ENCODE measurements at regions not wholly inside any gene's neighbourhood (a gene's known extent, or its start where the extent isn't known, plus 50 kb on each side); places are given as distances from the start of the nearest gene placed in this dataset.

DNA sequence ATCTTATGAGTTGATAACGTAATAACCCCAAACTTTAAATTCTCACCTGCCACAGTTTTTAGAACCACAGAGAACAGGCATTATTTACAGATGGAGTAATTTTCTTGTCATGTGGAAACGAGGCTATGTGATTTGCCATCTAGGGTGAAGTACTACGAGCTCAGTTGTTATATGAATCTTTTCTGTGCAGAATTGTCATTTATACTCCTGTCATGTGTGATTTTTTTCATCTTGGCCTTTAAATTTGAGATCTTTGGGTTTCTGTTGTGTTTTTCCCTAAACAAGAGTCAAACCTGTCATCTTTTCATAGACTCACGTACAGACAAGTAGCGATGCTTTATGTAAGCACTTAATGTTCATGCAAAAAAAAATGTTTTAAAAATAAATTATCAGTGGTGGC, 153.7 kb upstream of the TAC1 start:
- Histone ChIP-seq H3K4me1 (ENCODE audit: insufficient read depth, low read length, poor library complexity, severe bottlenecking) (no peaks in the 10 kb centered on the region), H3K4me3 (ENCODE audit: low read length, poor library complexity, severe bottlenecking) (no peak overlapping the region), H3K9ac (ENCODE audit: low read depth, low read length, poor library complexity, severe bottlenecking) (no peak overlapping the region), H3K27me3 (ENCODE audit: insufficient read depth, low read length, poor library complexity, severe bottlenecking) (no peaks in the 10 kb centered on the region), H3K36me3 (ENCODE audit: insufficient read depth, low read length) (no peaks in the 10 kb centered on the region), H2AFZ (ENCODE audit: low read length) (no peak overlapping the region), H3F3A (ENCODE audit: low read depth) (no peaks in the 10 kb centered on the region), H3K9me3 (ENCODE audit: insufficient read depth, low read depth, low read length) (no peaks in the 10 kb centered on the region), H3K79me2 (ENCODE audit: insufficient read depth, low read length) (no peaks in the 10 kb centered on the region), H4K20me1 (ENCODE audit: insufficient read depth, low read length, poor library complexity, severe bottlenecking) (no peaks in the 10 kb centered on the region), H3K4me2 (ENCODE audit: low read depth, low read length, poor library complexity, severe bottlenecking) (no peak overlapping the region), H3K9me2 (replicated peaks; ENCODE audit: low read depth, low read length) (no peaks in the 10 kb centered on the region)
- TF ChIP-seq, protein P1, sequence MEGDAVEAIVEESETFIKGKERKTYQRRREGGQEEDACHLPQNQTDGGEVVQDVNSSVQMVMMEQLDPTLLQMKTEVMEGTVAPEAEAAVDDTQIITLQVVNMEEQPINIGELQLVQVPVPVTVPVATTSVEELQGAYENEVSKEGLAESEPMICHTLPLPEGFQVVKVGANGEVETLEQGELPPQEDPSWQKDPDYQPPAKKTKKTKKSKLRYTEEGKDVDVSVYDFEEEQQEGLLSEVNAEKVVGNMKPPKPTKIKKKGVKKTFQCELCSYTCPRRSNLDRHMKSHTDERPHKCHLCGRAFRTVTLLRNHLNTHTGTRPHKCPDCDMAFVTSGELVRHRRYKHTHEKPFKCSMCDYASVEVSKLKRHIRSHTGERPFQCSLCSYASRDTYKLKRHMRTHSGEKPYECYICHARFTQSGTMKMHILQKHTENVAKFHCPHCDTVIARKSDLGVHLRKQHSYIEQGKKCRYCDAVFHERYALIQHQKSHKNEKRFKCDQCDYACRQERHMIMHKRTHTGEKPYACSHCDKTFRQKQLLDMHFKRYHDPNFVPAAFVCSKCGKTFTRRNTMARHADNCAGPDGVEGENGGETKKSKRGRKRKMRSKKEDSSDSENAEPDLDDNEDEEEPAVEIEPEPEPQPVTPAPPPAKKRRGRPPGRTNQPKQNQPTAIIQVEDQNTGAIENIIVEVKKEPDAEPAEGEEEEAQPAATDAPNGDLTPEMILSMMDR (conservative IDR thresholded peaks at IDR 0.05; ENCODE audit: low read length): no peak
- TF ChIP-seq EZH2phosphoT487 (IDR thresholded peaks at IDR 0.05; ENCODE audit: borderline replicate concordance): no peak

DNA sequence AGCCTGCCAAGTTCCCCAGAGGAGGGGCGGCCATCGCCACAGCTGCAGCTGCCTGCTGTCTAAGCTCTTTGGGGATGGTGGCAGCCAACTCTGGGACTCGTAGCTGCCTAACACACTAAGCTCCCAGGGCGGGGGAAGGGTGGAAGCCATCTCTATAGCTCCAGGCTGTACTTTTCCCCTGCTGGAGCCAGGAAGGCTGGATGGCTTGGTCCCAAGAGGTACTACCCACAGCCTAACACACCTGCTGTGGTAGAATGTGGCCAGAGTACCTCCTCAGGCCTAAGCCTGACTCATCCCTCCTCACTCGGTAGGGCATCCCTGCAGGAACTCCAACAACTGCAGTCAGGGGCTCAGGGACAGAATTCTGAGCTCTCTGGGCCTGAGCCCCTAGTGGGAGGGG, 151.7 kb upstream of the TAC1 start:
- Histone ChIP-seq H3K9me2 (replicated peaks; ENCODE audit: low read depth, low read length) (no peaks in the 10 kb centered on the region), H3K36me3 (ENCODE audit: insufficient read depth, low read length) (no peaks in the 10 kb centered on the region), H3K4me1 (ENCODE audit: insufficient read depth, low read length, poor library complexity, severe bottlenecking) (no peaks in the 10 kb centered on the region), H3K27me3 (ENCODE audit: insufficient read depth, low read length, poor library complexity, severe bottlenecking) (no peaks in the 10 kb centered on the region), H4K20me1 (ENCODE audit: insufficient read depth, low read length, poor library complexity, severe bottlenecking) (no peaks in the 10 kb centered on the region), H2AFZ (ENCODE audit: low read length) (no peak overlapping the region), H3K9ac (ENCODE audit: low read depth, low read length, poor library complexity, severe bottlenecking) (no peak overlapping the region), H3K4me2 (ENCODE audit: low read depth, low read length, poor library complexity, severe bottlenecking) (no peak overlapping the region), H3F3A (ENCODE audit: low read depth) (no peaks in the 10 kb centered on the region), H3K9me3 (ENCODE audit: insufficient read depth, low read depth, low read length) (no peaks in the 10 kb centered on the region), H3K4me3 (ENCODE audit: low read length, poor library complexity, severe bottlenecking) (no peak overlapping the region), H3K79me2 (ENCODE audit: insufficient read depth, low read length) (no peaks in the 10 kb centered on the region)
- no peak for TF ChIP-seq EZH2phosphoT487 (IDR thresholded peaks at IDR 0.05; ENCODE audit: borderline replicate concordance)
- TF ChIP-seq, protein P1 (conservative IDR thresholded peaks at IDR 0.05; ENCODE audit: low read length): no peak

DNA sequence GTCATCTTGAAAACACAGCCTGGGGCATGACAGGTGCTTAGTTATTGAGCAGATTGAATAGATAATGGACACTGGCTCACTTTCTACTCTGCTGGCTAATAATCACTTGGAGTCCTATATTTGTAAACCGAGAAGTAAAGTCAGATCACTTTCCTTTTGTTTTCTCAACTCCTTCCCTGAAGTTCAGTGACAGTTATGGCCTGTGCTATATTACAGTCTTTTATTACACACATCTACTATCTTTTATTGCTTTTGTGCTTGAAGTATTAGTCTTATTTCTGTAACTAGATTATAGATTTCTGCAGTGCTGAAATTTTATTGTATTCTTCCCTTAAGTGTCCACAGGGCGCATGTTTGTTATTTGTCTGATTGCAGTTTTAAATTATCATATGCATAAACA, 136.4 kb upstream of the TAC1 start:
- Histone ChIP-seq H3K36me3 (ENCODE audit: insufficient read depth, low read length) (no peaks in the 10 kb centered on the region), H3K4me2 (ENCODE audit: low read depth, low read length, poor library complexity, severe bottlenecking) (no peak overlapping the region), H3K4me3 (ENCODE audit: low read length, poor library complexity, severe bottlenecking) (no peak overlapping the region), H3K9ac (ENCODE audit: low read depth, low read length, poor library complexity, severe bottlenecking) (no peak overlapping the region), H3K27me3 (ENCODE audit: insufficient read depth, low read length, poor library complexity, severe bottlenecking) (no peaks in the 10 kb centered on the region), H2AFZ (ENCODE audit: low read length) (no peak overlapping the region), H3K9me2 (replicated peaks; ENCODE audit: low read depth, low read length) (no peaks in the 10 kb centered on the region), H4K20me1 (ENCODE audit: insufficient read depth, low read length, poor library complexity, severe bottlenecking) (no peaks in the 10 kb centered on the region), H3K9me3 (ENCODE audit: insufficient read depth, low read depth, low read length) (no peaks in the 10 kb centered on the region), H3K79me2 (ENCODE audit: insufficient read depth, low read length) (no peaks in the 10 kb centered on the region), H3K4me1 (ENCODE audit: insufficient read depth, low read length, poor library complexity, severe bottlenecking) (no peaks in the 10 kb centered on the region), H3F3A (ENCODE audit: low read depth) (no peaks in the 10 kb centered on the region)
- TF ChIP-seq EZH2phosphoT487 (IDR thresholded peaks at IDR 0.05; ENCODE audit: borderline replicate concordance): no peak
- TF ChIP-seq, protein P1 (conservative IDR thresholded peaks at IDR 0.05; ENCODE audit: low read length): no peak
